Keratinocyte (primary cell): ENCODE measurements at regions not wholly inside any gene's neighbourhood (a gene's known extent, or its start where the extent isn't known, plus 50 kb on each side); places are given as distances from the start of the nearest gene placed in this dataset.

Experiments used
- DNase-seq: peaks from one replicate; pipeline ENCODE4 v3.0.0-alpha.2; 2011; ENCODE audit warnings: low read depth, missing footprints, low spot score
- FAIRE-seq: peaks from 2 replicates; lab custom pipeline; 2011; peaks lifted over from hg19 to GRCh38; lab: Jason Lieb, UNC
- H2AFZ ChIP-seq: 2 replicates; pipeline ENCODE4 v1.6.0; 2012; ENCODE audit warnings: low read length, control low read depth, inconsistent platforms; ENCODE audit not compliant: control insufficient read depth
- H3K27ac ChIP-seq: 2 replicates; pipeline ENCODE4 v1.5.1; 2011; ENCODE audit warnings: low read length; ENCODE audit not compliant: control insufficient read depth, insufficient read depth
- H3K27me3 ChIP-seq: 3 replicates; pipeline ENCODE4 v1.6.0; 2011; ENCODE audit warnings: low read length; ENCODE audit not compliant: control insufficient read depth, insufficient read depth; ENCODE audit errors: extremely low read depth
- H3K36me3 ChIP-seq, 2 experiments: 2 replicates in 1 of 2; 3 replicates in 1 of 2; pipeline ENCODE4 v1.5.1; 2011; ENCODE audit warnings: low read length in 2 of 2, mild to moderate bottlenecking in 1 of 2; ENCODE audit not compliant: control insufficient read depth in 2 of 2, insufficient read depth in 2 of 2; ENCODE audit errors: extremely low read depth in 1 of 2
- H3K4me1 ChIP-seq: 3 replicates; pipeline ENCODE4 v1.5.1; 2011; ENCODE audit warnings: low read length; ENCODE audit not compliant: control insufficient read depth, insufficient read depth; ENCODE audit errors: extremely low read depth
- H3K4me2 ChIP-seq: 3 replicates; pipeline ENCODE4 v1.6.0; 2011; ENCODE audit warnings: low read depth, low read length; ENCODE audit not compliant: control insufficient read depth, insufficient read depth; ENCODE audit errors: extremely low read depth
- H3K4me3 ChIP-seq, 3 experiments: fragments of 200-600 bp in 1 of 3; sonication (generic) in 1 of 3; 2 replicates in 2 of 3; 3 replicates in 1 of 3; pipeline ENCODE4 v1.5.1; 2011 to 2016; ENCODE audit warnings: low read length in 3 of 3, mild to moderate bottlenecking in 3 of 3, control low read depth in 2 of 3, inconsistent platforms in 1 of 3, low read depth in 1 of 3, mixed read lengths in 1 of 3, mixed run types in 1 of 3, moderate library complexity in 1 of 3; ENCODE audit not compliant: control insufficient read depth in 2 of 3, insufficient read depth in 2 of 3; ENCODE audit errors: extremely low read depth in 1 of 3
- H3K79me2 ChIP-seq: 2 replicates; pipeline ENCODE4 v1.6.0; 2012; ENCODE audit warnings: low read length; ENCODE audit not compliant: control insufficient read depth, insufficient read depth
- H3K9ac ChIP-seq: 3 replicates; pipeline ENCODE4 v1.6.0; 2011; ENCODE audit warnings: low read length; ENCODE audit not compliant: control insufficient read depth, insufficient read depth; ENCODE audit errors: extremely low read depth
- H3K9me1 ChIP-seq: 3 replicates; pipeline ENCODE4 v1.6.0; 2011; ENCODE audit warnings: low read length; ENCODE audit not compliant: control insufficient read depth, insufficient read depth; ENCODE audit errors: extremely low read depth
- H3K9me3 ChIP-seq: 2 replicates; pipeline ENCODE4 v1.5.1; 2012; ENCODE audit warnings: low read depth, low read length; ENCODE audit not compliant: control insufficient read depth
- H4K20me1 ChIP-seq: 3 replicates; pipeline ENCODE4 v1.6.0; 2011; ENCODE audit warnings: low read length; ENCODE audit not compliant: control insufficient read depth, insufficient read depth; ENCODE audit errors: extremely low read depth
- EZH2 ChIP-seq: IDR thresholded peaks from one replicate; pipeline ENCODE4 v1.6.1; 2012; ENCODE audit warnings: inconsistent platforms, mild to moderate bottlenecking, low read length, moderate library complexity
- dilution Hi-C: fragments of 300-500 bp; cut with MboI; formaldehyde crosslinking; loops from one replicate; pipeline ENCODE4 v1.7.0; 2020; ENCODE audit warnings: low sequenced_read_pairs; ENCODE audit not compliant: extremely low pct_ligation_motif_present
- TF ChIP-seq, protein P1 (sequence below), 3 experiments: IDR thresholded peaks in 1 of 3; conservative IDR thresholded peaks in 1 of 3; optimal IDR thresholded peaks in 1 of 3; 2 replicates in 2 of 3; 3 replicates in 1 of 3; pipeline versions ENCODE3 to v1.5.1; 2011; ENCODE audit warnings: low read length in 3 of 3, mild to moderate bottlenecking in 3 of 3, moderate library complexity in 2 of 3, control low read depth in 1 of 3, inconsistent platforms in 1 of 3; ENCODE audit not compliant: insufficient read depth in 2 of 3; ENCODE audit errors: extremely low read depth in 1 of 3

DNA sequence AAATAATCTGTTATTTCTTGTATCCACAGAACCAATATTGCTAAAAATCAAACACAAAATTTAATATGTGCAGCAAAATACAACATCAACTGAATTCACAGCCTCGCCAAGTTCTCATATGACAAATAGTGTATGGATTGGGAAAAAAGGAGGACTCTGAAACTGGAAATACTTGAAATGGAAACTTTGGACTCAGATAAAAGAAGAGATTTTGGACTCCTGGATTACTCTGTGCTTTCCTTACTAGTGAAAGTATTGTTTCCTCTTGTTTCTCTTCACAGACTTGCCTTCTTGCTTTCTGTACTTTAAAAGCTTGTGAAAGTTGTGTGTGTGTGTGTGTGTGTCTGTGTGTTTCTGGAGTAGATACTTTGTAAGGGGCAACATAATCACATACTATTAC is 1596.3 kb downstream of the PCDH9 start:
- no peaks in the 10 kb centered on the region for H3K4me1 ChIP-seq
- H3K36me3 ChIP-seq, result no peaks in the 10 kb centered on the region
- H4K20me1 ChIP-seq, result no peaks in the 10 kb centered on the region
- no peaks in the 10 kb centered on the region for H3K27me3 ChIP-seq
- FAIRE-seq, result no peak
- no peak overlapping the region for H3K4me3 ChIP-seq
- no peak overlapping the region for H3K9ac ChIP-seq
- DNase-seq, result no peak
- H2AFZ ChIP-seq, result no peak overlapping the region
- no peaks in the 10 kb centered on the region for H3K9me3 ChIP-seq
- no peak overlapping the region for H3K4me2 ChIP-seq
- no peaks in the 10 kb centered on the region for H3K79me2 ChIP-seq
- no peaks in the 10 kb centered on the region for H3K9me1 ChIP-seq
- dilution Hi-C loops, result no loop called here
- H3K27ac ChIP-seq, result no peak overlapping the region
- TF ChIP-seq, protein P1, sequence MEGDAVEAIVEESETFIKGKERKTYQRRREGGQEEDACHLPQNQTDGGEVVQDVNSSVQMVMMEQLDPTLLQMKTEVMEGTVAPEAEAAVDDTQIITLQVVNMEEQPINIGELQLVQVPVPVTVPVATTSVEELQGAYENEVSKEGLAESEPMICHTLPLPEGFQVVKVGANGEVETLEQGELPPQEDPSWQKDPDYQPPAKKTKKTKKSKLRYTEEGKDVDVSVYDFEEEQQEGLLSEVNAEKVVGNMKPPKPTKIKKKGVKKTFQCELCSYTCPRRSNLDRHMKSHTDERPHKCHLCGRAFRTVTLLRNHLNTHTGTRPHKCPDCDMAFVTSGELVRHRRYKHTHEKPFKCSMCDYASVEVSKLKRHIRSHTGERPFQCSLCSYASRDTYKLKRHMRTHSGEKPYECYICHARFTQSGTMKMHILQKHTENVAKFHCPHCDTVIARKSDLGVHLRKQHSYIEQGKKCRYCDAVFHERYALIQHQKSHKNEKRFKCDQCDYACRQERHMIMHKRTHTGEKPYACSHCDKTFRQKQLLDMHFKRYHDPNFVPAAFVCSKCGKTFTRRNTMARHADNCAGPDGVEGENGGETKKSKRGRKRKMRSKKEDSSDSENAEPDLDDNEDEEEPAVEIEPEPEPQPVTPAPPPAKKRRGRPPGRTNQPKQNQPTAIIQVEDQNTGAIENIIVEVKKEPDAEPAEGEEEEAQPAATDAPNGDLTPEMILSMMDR (optimal IDR thresholded peaks at IDR 0.05 in 1 of 3, IDR thresholded peaks at IDR 0.05 in 1 of 3, conservative IDR thresholded peaks at IDR 0.05 in 1 of 3; ENCODE audit: extremely low read depth in 1 of 3, insufficient read depth in 2 of 3, low read length in 3 of 3), result no peak
- TF ChIP-seq EZH2, result no peak

- Histone ChIP-seq H4K20me1 (no peaks in the 10 kb centered on the region), H2AFZ (no peak overlapping the region), H3K9me1 (no peaks in the 10 kb centered on the region), H3K27ac (no peak overlapping the region), H3K79me2 (no peaks in the 10 kb centered on the region), H3K36me3 (no peaks in the 10 kb centered on the region), H3K27me3 (no peaks in the 10 kb centered on the region), H3K4me1 (no peaks in the 10 kb centered on the region), H3K9ac (no peak overlapping the region), H3K4me3 (no peak overlapping the region), H3K4me2 (no peak overlapping the region), H3K9me3 (no peaks in the 10 kb centered on the region)
- dilution Hi-C loops, result no loop called here
- TF ChIP-seq, protein P1 (optimal IDR thresholded peaks at IDR 0.05 in 1 of 3, IDR thresholded peaks at IDR 0.05 in 1 of 3, conservative IDR thresholded peaks at IDR 0.05 in 1 of 3; ENCODE audit: extremely low read depth in 1 of 3, insufficient read depth in 2 of 3, low read length in 3 of 3), result no peak
- no peak for TF ChIP-seq EZH2
- FAIRE-seq, result no peak
- no peak for DNase-seq
Measured at GRCh38 chr13:65631078-65631477, 1599.1 kb downstream of the PCDH9 start.
